Posterior cingulate gyrus (tissue), 11 donors: ENCODE measurements at regions not wholly inside any gene's neighbourhood (a gene's known extent, or its start where the extent isn't known, plus 50 kb on each side); places are given as distances from the start of the nearest gene placed in this dataset.
"Not testable (repeated sequence)": the region's sequence is repeated elsewhere in the genome, so short reads cannot be mapped to it uniquely, and the experiment has no call there.

ENCODE experiments used
- DNase-seq, 10 donors: peaks; one replicate each; pipeline versions ENCODE4 v3.0.0 to v3.0.0-alpha.2; 2020 to 2021; ENCODE audit warnings: mixed read lengths in 3 of 10
- intact Hi-C: fragments of 100-400 bp; cut with DNase I; formaldehyde crosslinking; loops from one replicate; pipeline ENCODE4 v1.15.1; 2023

GRCh38 chr14:106703651-106704050 is 1177.3 kb downstream of the TMEM121 start:
- intact Hi-C loops, DNase-seq: not testable (repeated sequence)

- DNase-seq, intact Hi-C loops: not testable (repeated sequence)
Observed at GRCh38 chr14:106706488-106706887, 1180.1 kb downstream of the TMEM121 start.

- intact Hi-C loops = not testable (repeated sequence)
- peak in 1 of 10 donors; percentile 29 for DNase-seq
Observed at GRCh38 chr14:106710187-106710586, 1183.8 kb downstream of the TMEM121 start.

- intact Hi-C loops, DNase-seq: not testable (repeated sequence)
Observed at GRCh38 chr14:106712513-106712912, 1186.1 kb downstream of the TMEM121 start.

- intact Hi-C loops, DNase-seq: not testable (repeated sequence)
Observed at GRCh38 chr14:106714446-106715428, 1188.4 kb downstream of the TMEM121 start.

- DNase-seq, intact Hi-C loops: not testable (repeated sequence)
Observed at GRCh38 chr14:106717544-106717943, 1191.2 kb downstream of the TMEM121 start.

- DNase-seq, intact Hi-C loops: not testable (repeated sequence)
Observed at GRCh38 chr14:106719880-106720279, 1193.5 kb downstream of the TMEM121 start.

GRCh38 chr14:106721926-106722325 is 1195.5 kb downstream of the TMEM121 start:
- intact Hi-C loops, DNase-seq: not testable (repeated sequence)

GRCh38 chr14:106722813-106723687 is 1196.7 kb downstream of the TMEM121 start:
- intact Hi-C loops = not testable (repeated sequence)

GRCh38 chr14:106727962-106728361 is 1201.6 kb downstream of the TMEM121 start:
- intact Hi-C loops, DNase-seq: not testable (repeated sequence)

More at GRCh38 chr14:106722813-106723687, 1196.7 kb downstream of the TMEM121 start:
- DNase-seq = not testable (repeated sequence)

GRCh38 chr14:106728611-106729010 is 1202.2 kb downstream of the TMEM121 start:
- intact Hi-C loops = no loop called here
- no peak for DNase-seq

- no peak for DNase-seq
- intact Hi-C loops = no loop called here
Observed at GRCh38 chr14:106729551-106729950, 1203.2 kb downstream of the TMEM121 start.

GRCh38 chr14:106733771-106734170 is 1207.4 kb downstream of the TMEM121 start:
- intact Hi-C loops = no loop called here
- DNase-seq = no peak

GRCh38 chr14:106737021-106737420 is 1210.6 kb downstream of the TMEM121 start:
- no peak for DNase-seq
- intact Hi-C loops = no loop called here

- no peak for DNase-seq
- intact Hi-C loops = no loop called here
Observed at GRCh38 chr14:106738075-106738474, 1211.7 kb downstream of the TMEM121 start.

GRCh38 chr14:106738598-106739258 is 1212.3 kb downstream of the TMEM121 start:
- intact Hi-C loops, DNase-seq: not testable (repeated sequence)

GRCh38 chr14:106741086-106741827 is 1214.9 kb downstream of the TMEM121 start:
- DNase-seq, intact Hi-C loops: not testable (repeated sequence)

GRCh38 chr14:106745016-106745767 is 1218.8 kb downstream of the TMEM121 start:
- DNase-seq = peak in 1 of 10 donors; percentile 7
- intact Hi-C loops = not testable (repeated sequence)

GRCh38 chr14:106750089-106750488 is 1223.7 kb downstream of the TMEM121 start:
- DNase-seq, intact Hi-C loops: not testable (repeated sequence)
